Fibroblast of skin of scalp (primary cell): ENCODE measurements at regions not wholly inside any gene's neighbourhood (a gene's known extent, or its start where the extent isn't known, plus 50 kb on each side); places are given as distances from the start of the nearest gene placed in this dataset.

ENCODE experiments used
- DNase-seq: peaks from one replicate; pipeline ENCODE4 v3.0.0-alpha.2; 2013

DNA sequence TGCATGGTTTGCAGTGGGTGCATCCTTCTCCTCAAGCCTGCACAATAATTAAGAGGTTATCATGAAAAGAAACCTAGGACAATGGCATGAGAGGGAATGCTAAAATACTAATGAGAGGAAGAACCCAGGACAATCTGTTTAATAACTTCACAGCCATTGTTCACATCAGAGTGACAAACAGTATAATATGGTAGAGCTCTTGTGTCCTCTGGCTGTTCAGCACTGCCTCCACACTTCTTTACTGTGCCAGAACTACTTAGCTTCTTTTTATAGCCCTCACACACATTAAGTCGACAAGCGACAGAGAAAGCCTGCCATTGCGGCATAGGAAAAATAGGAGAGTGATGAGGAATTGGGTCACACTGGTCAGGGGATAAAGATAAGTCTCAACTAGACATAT is 65.0 kb upstream of the MEIS2 start:
- no peak for DNase-seq

- no peak for DNase-seq
Observed at GRCh38 chr15:37166402-37166801, 66.1 kb upstream of the MEIS2 start.

DNA sequence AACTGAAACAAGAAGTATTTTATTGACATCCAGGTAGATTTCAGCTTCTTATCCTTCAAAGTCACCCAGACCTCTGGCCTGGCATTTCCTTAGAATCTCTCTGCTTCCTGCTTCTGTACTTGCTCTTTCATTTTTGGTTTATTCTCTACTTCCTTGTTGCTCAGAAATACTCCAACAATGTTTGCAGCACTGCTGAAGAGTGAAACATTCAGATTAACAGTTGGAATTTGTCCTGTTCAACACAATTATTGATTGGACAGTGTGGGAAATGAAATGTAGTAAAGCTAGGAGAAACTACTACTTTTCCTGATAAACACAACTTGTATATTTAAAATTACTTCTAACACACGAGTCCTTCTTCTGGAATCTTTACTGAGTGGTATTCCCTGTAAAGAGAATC is 81.0 kb upstream of the MEIS2 start:
- no peak for DNase-seq

- DNase-seq: no peak
Observed at GRCh38 chr15:37199545-37199944, 99.2 kb upstream of the MEIS2 start.

- no peak for DNase-seq
Observed at GRCh38 chr15:37203050-37203449, 102.7 kb upstream of the MEIS2 start.

DNA sequence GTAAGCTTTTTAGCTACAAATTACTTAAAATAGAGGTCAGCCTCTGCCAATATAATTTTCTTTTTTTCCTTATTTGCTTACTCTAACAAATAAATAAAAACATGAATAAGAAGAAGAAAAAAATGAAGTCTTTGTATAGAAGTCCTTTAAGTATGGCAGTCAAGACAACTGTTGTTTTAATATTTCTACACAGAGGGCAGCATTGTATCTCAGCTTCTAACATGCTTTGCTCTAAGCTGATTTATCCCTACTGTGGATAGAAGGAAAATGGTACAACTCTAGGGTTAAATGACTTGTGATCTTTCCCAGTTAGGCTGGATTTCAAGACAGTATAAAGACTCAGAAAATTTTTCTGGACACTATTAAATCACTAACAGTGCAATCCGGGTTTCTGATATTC is 104.3 kb upstream of the MEIS2 start:
- DNase-seq: peak; percentile 12

DNA sequence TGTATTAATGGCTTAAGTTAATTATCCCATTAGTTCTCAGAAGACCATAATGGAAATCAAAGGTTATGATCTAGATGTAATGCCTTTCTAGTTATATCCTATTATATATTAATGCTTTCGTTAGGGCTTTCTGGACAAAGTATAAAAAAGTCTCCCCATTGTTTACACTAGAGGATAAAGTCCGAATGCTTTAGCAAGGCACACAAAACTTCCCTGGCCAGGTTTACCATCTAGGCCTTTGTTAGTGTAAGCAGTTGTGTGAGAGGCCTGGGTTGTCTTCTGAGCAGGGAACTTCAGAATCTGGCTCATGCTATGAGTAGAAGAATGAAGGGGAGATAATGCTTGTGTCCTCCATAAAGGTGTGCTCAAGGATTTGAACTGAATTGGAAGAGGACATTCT is 106.3 kb upstream of the MEIS2 start:
- DNase-seq: no peak

- DNase-seq: no peak
Observed at GRCh38 chr15:37208146-37209040, 108.0 kb upstream of the MEIS2 start.

GRCh38 chr15:37209041-37209363 is 108.7 kb upstream of the MEIS2 start:
- DNase-seq: no peak

DNA sequence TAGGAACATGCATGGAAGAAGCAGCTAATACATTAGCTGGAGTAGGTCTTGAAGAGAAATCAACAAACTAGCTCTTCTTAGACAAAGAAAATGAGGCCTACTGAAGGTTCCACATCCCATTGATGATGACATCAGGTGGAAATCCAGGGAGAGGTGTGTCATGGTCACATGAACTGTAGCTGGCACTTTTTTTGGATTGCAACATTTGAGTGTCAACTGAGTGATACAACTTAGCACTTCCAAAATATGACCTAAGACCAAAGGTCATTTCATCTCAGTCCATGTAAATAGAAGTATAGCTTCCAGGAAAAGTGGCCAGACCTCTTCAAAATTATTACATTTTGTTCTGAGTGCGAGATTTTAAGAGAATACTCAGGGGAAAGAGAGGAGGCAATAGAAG is 117.2 kb upstream of the MEIS2 start:
- DNase-seq: no peak

- no peak for DNase-seq
Observed at GRCh38 chr15:37218351-37218916, 118.1 kb upstream of the MEIS2 start.

DNA sequence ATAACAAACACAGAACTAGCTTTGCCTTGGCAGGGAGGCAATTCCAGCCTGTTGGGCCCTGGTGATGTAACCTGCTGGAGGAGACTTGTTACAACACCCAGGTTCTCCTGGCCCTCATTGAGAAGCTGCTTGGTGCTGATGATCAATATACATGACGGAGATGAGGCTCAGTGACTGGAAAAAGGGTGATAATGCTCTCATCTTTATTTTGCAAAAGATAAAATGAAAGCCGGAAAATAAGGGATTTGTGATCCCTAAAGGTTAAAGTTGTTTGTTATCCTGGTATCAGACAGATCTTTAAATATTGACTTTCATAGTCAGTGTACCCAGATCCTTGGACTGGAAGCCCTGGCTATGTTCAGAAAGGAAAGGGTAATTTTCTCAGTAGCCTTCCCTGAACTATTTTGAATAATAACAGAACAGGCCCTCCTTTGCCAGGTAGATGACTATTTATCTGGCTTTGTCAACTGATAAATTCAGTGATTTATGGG is 118.9 kb upstream of the MEIS2 start:
- DNase-seq: no peak

GRCh38 chr15:37220949-37221670 is 120.8 kb upstream of the MEIS2 start:
- DNase-seq: no peak

DNA sequence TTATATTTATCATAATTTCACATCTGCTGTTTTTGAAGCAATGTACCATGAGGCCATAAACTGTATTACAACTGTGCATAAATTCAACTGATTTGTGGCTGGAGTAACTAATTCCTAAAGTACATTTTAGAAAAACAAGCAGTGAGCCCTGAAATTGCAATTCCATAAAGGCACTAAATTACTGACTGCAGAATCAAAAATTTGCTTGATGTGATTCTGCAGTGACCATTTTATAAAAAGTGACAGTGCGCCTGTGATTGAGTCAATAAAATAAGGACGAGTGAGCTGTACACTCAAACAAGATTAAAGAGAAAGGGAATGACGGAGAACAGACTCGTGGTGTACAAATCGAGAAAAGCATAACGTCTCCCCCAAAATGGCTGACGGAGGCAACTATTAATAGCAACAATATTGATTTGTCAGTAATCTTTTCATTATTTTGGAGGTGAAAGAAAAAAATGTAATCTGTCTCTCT is 121.4 kb upstream of the MEIS2 start:
- DNase-seq: no peak

DNA sequence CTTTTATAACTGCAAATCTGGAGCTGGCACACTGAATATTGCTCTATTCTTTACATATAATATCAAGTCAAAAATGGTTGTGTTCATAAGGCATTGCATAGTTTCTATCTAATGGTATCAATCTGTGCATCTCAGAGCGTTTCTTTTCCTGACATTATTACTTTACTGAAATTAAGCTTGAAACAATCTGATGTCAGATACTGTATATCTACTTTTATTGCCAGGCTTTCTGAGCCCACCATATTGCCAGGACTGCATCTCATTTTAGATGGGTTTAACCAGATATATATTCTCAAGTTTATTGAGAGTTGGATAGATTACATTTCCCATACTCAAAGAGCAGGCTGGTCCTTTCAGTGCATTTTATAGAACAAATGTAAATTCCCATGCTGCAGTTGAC is 122.7 kb upstream of the MEIS2 start:
- no peak for DNase-seq

- DNase-seq: no peak
Observed at GRCh38 chr15:37229855-37230619, 129.7 kb upstream of the MEIS2 start.

DNA sequence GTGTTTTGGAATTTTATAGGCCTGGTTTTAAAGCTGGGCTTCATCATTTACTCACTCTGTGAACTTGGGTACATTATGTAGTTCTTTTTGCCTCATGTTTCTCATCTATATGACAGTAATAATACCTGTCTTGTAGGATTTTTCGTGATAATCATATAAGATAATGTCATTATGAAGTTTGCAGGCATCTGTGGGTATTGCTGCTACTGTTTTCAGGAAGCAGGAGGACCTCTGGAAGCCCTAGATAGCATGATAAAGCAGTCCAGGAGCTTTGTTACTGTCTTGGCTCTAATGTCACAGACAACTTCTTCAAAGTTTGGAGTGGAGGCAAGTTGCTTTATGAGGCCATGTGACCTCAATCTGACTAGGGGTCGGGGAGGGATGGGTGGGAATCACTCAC is 145.0 kb upstream of the MEIS2 start:
- no peak for DNase-seq

GRCh38 chr15:37246065-37246464 is 145.7 kb upstream of the MEIS2 start:
- DNase-seq: no peak

DNA sequence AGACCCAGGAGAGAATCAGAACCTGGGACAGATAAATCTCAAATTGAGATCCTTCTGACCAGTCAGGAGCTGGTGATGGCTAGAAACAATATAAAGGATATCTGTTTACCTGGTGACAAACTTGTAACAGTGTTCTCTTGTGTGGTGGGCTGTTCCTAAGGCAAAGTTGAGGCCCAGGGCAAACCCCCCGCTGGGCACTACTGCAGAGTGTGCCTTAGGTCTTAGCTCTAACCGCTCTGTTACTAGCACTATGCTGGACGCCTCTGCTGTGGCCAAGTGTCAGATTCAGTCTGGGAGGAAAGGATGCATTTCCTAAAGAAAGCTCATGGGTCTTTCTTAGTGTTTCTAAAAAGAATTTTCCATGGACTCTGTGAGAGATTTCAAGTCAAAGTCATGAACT is 146.5 kb upstream of the MEIS2 start:
- no peak for DNase-seq

GRCh38 chr15:37249249-37249648 is 148.9 kb upstream of the MEIS2 start:
- no peak for DNase-seq

DNA sequence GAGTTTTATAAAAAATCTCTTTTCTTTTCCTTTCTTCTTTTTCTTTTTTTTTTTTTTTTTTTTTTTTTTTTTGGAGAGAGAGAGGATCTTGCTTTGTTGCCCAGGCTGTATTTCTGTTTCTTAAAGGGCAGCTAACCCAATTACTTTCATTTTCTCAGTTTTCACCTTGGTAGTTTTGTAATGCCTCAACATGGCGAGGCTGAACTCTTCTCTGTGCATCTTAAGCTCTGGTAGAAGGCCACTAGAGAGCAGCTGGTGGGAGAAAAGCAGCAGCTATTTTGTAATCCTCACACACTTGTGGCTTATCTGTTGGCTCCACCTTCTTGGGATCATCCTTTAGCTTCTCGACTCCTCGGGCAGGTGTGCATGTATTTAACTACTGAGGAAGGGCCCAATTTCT is 152.2 kb upstream of the MEIS2 start:
- no peak for DNase-seq

- peak; percentile 71 for DNase-seq
Observed at GRCh38 chr15:37253877-37254276, 153.5 kb upstream of the MEIS2 start.

- DNase-seq: no peak
Observed at GRCh38 chr15:37260255-37260654, 159.9 kb upstream of the MEIS2 start.
